HCT116 (cell line): ENCODE measurements at regions not wholly inside any gene's neighbourhood (a gene's known extent, or its start where the extent isn't known, plus 50 kb on each side); places are given as distances from the start of the nearest gene placed in this dataset.

Experiments used
- EZH2phosphoT487 ChIP-seq: fragments of 200-600 bp; IDR thresholded peaks from 2 replicates; pipeline ENCODE4 v1.6.1; 2018; ENCODE audit warnings: antibody characterized with exemption, borderline replicate concordance
- POLR2A ChIP-seq: IDR thresholded peaks from 2 replicates; pipeline ENCODE4 v1.7.0; 2011; ENCODE audit warnings: borderline replicate concordance; ENCODE audit not compliant: insufficient read depth, insufficient read length; ENCODE audit errors: extremely low read depth
- POLR2AphosphoS5 ChIP-seq: IDR thresholded peaks from 2 replicates; pipeline ENCODE4 v1.6.1; 2011; ENCODE audit warnings: mild to moderate bottlenecking, low read depth, low read length, moderate library complexity
- RAD21 ChIP-seq: IDR thresholded peaks from 2 replicates; pipeline ENCODE4 v1.6.1; 2012; ENCODE audit warnings: low read depth, mild to moderate bottlenecking
- TCF7L2 ChIP-seq: IDR thresholded peaks from 2 replicates; pipeline ENCODE4 v1.7.0; 2011; ENCODE audit warnings: borderline replicate concordance, inconsistent platforms; ENCODE audit not compliant: insufficient read depth, insufficient read length; ENCODE audit errors: extremely low read depth
- ZNF274 ChIP-seq: fragments of 200-500 bp; sonication (Bioruptor generic); IDR thresholded peaks from 2 replicates; pipeline ENCODE4 v1.6.1; 2014; ENCODE audit warnings: mild to moderate bottlenecking, low read depth, low read length, inconsistent platforms
- TF ChIP-seq, protein P1 (sequence below), 3 experiments: fragments of 200-600 bp in 1 of 3; sonication (generic) in 1 of 3; IDR thresholded peaks in 2 of 3; conservative IDR thresholded peaks in 1 of 3; 2 replicates each; pipeline ENCODE4 v1.5.1; 2012 to 2017; ENCODE audit warnings: low read depth in 2 of 3, low read length in 2 of 3, antibody characterized with exemption in 1 of 3, borderline replicate concordance in 1 of 3, control low read depth in 1 of 3, mild to moderate bottlenecking in 1 of 3, mixed read lengths in 1 of 3, mixed run types in 1 of 3, moderate library complexity in 1 of 3; ENCODE audit not compliant: insufficient read depth in 1 of 3

DNA sequence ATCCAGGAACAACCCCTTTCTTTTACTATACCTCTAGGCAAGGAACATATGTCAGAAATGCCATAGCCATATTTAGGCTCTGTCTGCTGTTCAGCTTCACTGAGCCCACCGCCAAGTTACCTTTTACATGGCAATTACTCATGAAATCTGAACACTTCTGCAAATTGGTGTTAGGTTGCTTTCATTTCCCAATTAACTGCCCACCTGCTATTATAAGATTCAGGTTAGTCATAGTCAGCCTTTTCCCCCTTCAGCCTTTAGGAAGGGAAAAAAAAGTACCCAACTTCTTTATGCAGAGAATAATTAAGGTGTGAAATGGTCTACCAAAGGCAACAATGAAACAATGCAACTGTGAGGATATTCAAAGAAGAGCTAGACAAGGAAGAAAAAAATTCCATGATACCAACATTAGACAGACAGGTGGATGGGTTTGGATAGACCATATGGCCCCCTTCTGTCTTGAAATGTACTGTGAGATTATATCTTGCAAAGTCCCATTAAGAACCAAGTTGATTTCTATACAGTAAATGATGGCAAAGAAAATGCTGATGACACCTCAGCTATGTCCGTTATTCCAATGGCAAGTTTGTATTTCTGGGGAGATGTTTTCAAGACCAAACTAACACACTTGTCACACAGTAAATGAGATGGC lies 442.1 kb upstream of the NRP1 start:
- TF ChIP-seq, protein P1, sequence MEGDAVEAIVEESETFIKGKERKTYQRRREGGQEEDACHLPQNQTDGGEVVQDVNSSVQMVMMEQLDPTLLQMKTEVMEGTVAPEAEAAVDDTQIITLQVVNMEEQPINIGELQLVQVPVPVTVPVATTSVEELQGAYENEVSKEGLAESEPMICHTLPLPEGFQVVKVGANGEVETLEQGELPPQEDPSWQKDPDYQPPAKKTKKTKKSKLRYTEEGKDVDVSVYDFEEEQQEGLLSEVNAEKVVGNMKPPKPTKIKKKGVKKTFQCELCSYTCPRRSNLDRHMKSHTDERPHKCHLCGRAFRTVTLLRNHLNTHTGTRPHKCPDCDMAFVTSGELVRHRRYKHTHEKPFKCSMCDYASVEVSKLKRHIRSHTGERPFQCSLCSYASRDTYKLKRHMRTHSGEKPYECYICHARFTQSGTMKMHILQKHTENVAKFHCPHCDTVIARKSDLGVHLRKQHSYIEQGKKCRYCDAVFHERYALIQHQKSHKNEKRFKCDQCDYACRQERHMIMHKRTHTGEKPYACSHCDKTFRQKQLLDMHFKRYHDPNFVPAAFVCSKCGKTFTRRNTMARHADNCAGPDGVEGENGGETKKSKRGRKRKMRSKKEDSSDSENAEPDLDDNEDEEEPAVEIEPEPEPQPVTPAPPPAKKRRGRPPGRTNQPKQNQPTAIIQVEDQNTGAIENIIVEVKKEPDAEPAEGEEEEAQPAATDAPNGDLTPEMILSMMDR (IDR thresholded peaks at IDR 0.05 in 2 of 3, conservative IDR thresholded peaks at IDR 0.05 in 1 of 3; ENCODE audit: borderline replicate concordance in 1 of 3, insufficient read depth in 1 of 3, low read depth in 2 of 3, low read length in 2 of 3) = no peak
- TF ChIP-seq ZNF274 = no peak
- no peak for TF ChIP-seq POLR2AphosphoS5
- no peak for TF ChIP-seq EZH2phosphoT487
- no peak for TF ChIP-seq RAD21
- TF ChIP-seq TCF7L2 = no peak
- TF ChIP-seq POLR2A = no peak
